Upper lobe of left lung (tissue), 6 donors: ENCODE measurements at regions not wholly inside any gene's neighbourhood (a gene's known extent, or its start where the extent isn't known, plus 50 kb on each side); places are given as distances from the start of the nearest gene placed in this dataset.

Experiments
- ATAC-seq, 2 donors: fragments of 200-7000 bp; cut with Tn5 transposase; one replicate each; pipeline ENCODE4 v1.9.1; 2022; ENCODE audit warnings: mild to moderate bottlenecking in 2 of 2, moderate library complexity in 2 of 2; ENCODE audit not compliant: low FRiP score in 2 of 2
- DNase-seq, 2 donors: peaks; one replicate each; pipeline ENCODE4 v3.0.0-alpha.2; 2019 to 2020
- H3K27ac ChIP-seq, 4 donors: fragments of 200-600 bp; sonication (generic); one replicate each; pipeline ENCODE4 v1.5.1; 2016 to 2019
- H3K27me3 ChIP-seq, 4 donors: fragments of 200-600 bp; sonication (generic); one replicate each; pipeline ENCODE4 v1.5.1; 2017 to 2019
- H3K36me3 ChIP-seq, 4 donors: fragments of 200-600 bp; sonication (generic); one replicate each; pipeline ENCODE4 v1.5.1; 2016 to 2019
- H3K4me1 ChIP-seq, 4 donors: fragments of 200-600 bp; sonication (generic); one replicate each; pipeline ENCODE4 v1.5.1; 2018 to 2019
- H3K4me3 ChIP-seq, 4 donors: fragments of 200-600 bp; sonication (generic); one replicate each; pipeline ENCODE4 v1.5.1; 2017 to 2019; ENCODE audit warnings: mild to moderate bottlenecking in 2 of 4, moderate library complexity in 1 of 4
- H3K9me3 ChIP-seq, 4 donors: fragments of 200-600 bp; sonication (generic); one replicate each; pipeline ENCODE4 v1.5.1; 2018 to 2019
- CTCF ChIP-seq, 6 experiments: fragments of 450-650 bp in 4 of 6; fragments of 200-600 bp in 2 of 6; sonication (generic) in 2 of 6; IDR thresholded peaks; one replicate each; pipeline ENCODE4 v1.5.1; 2016 to 2019; ENCODE audit warnings: antibody characterized with exemption in 6 of 6
- EP300 ChIP-seq, 4 donors: sonication (generic); formaldehyde crosslinking; IDR thresholded peaks; one replicate each; pipeline ENCODE4 v1.5.1; 2017; ENCODE audit warnings: antibody characterized with exemption in 4 of 4, control low read depth in 2 of 4
- POLR2A ChIP-seq, 4 donors: fragments of 450-650 bp; IDR thresholded peaks; one replicate each; pipeline ENCODE4 v1.5.1; 2016 to 2017; ENCODE audit warnings: antibody characterized with exemption in 4 of 4, mild to moderate bottlenecking in 2 of 4
- POLR2AphosphoS5 ChIP-seq, 2 donors: sonication (generic); formaldehyde crosslinking; IDR thresholded peaks; one replicate each; pipeline ENCODE4 v1.5.1; 2017; ENCODE audit warnings: antibody characterized with exemption in 2 of 2
- WGBS, 2 donors: methylation state at CpG; one replicate each; pipeline ENCODE4 v1.1.5; 2017 to 2018; 5-methylcytosine and 5-hydroxymethylcytosine counted together
- donor health status: DM: no; HTN: no; CAD: no; lungs with moderate emphysema.
- donor health status: DM: no; HTN: yes; CAD: no; lungs with severe emphysema.

DNA sequence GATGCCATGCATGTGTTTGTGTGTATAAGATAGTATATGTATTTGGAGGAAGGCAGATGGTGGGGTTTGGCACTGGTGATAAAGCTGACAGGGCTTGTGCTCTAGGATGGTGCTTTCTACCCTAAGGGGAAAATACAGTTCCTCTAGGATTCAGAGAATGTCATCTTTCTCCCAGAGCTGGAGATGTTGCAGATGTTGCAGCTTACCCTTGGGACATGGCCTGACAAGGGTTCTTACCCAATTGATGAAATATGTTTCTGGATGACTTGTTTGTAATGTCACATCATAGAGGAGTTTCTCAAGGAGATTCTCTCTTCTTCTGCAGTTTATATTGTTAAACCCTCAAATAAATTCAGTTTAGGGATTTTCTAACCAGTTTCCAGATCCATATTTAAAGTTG lies 52.5 kb upstream of the PITX2 start:
- no peak for ATAC-seq

GRCh38 chr4:110676241-110676640 lies 53.4 kb upstream of the PITX2 start:
- ATAC-seq, result no peak
- Histone ChIP-seq H3K4me1 (no peaks in the 10 kb centered on the region), H3K36me3 (no peaks in the 10 kb centered on the region), H3K27me3 (no peaks in the 10 kb centered on the region), H3K9me3 (no peaks in the 10 kb centered on the region), H3K4me3 (no peak overlapping the region), H3K27ac (no peak overlapping the region)
- DNase-seq, result no peak
- TF ChIP-seq EP300 (IDR thresholded peaks at IDR 0.05), result no peak
- TF ChIP-seq CTCF (IDR thresholded peaks at IDR 0.05), result no peak
- TF ChIP-seq POLR2AphosphoS5 (IDR thresholded peaks at IDR 0.05), result no peak
- TF ChIP-seq POLR2A (IDR thresholded peaks at IDR 0.05), result no peak

More for the DNA sequence above, 52.5 kb upstream of the PITX2 start:
- H3K4me3 ChIP-seq, result no peak overlapping the region
- no peak for DNase-seq
- no peak overlapping the region for H3K27ac ChIP-seq
- TF ChIP-seq EP300 (IDR thresholded peaks at IDR 0.05), result no peak
- no peak for TF ChIP-seq POLR2AphosphoS5 (IDR thresholded peaks at IDR 0.05)
- no peak for TF ChIP-seq CTCF (IDR thresholded peaks at IDR 0.05)
- no peak for TF ChIP-seq POLR2A (IDR thresholded peaks at IDR 0.05)
- no peaks in the 10 kb centered on the region for H3K9me3 ChIP-seq
- no peaks in the 10 kb centered on the region for H3K36me3 ChIP-seq
- H3K27me3 ChIP-seq, result no peaks in the 10 kb centered on the region
- no peaks in the 10 kb centered on the region for H3K4me1 ChIP-seq

GRCh38 chr4:110678517-110679227 lies 55.8 kb upstream of the PITX2 start:
- no peak overlapping the region for H3K4me3 ChIP-seq
- no peak for DNase-seq
- H3K36me3 ChIP-seq, result no peaks in the 10 kb centered on the region
- H3K27me3 ChIP-seq, result no peaks in the 10 kb centered on the region
- no peak for ATAC-seq
- no peak overlapping the region for H3K27ac ChIP-seq
- H3K9me3 ChIP-seq, result no peaks in the 10 kb centered on the region
- 22 to 26% methylated on average over 1 of the region's 1 CpG for WGBS, 2 donors
- no peak for TF ChIP-seq POLR2A (IDR thresholded peaks at IDR 0.05)
- no peak for TF ChIP-seq POLR2AphosphoS5 (IDR thresholded peaks at IDR 0.05)
- TF ChIP-seq EP300 (IDR thresholded peaks at IDR 0.05), result no peak
- TF ChIP-seq CTCF (IDR thresholded peaks at IDR 0.05), result no peak
- no peaks in the 10 kb centered on the region for H3K4me1 ChIP-seq

DNA sequence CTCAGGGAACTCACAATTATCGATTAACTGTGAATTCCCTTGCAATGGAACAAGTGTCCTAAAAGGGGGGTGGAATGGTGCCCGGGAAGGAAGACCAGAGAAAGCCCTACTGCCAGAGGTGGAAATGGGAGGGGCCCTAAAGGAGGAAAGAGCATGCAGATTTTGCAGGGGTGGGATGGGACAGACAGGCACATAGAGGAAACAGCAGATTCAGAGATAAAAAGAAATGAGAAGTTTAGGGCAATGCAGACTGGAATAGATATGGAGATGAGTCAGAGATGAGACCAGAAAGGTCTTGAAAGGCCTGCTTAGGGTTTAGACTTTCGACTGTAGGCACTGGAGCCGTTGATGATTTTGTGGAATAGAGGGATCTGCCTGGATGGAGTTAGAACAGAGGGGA lies 57.4 kb upstream of the PITX2 start:
- DNase-seq (no peak), ATAC-seq (no peak)
- Histone ChIP-seq H3K27ac (no peak overlapping the region), H3K36me3 (no peaks in the 10 kb centered on the region), H3K9me3 (no peaks in the 10 kb centered on the region), H3K4me3 (no peak overlapping the region), H3K27me3 (no peaks in the 10 kb centered on the region), H3K4me1 (no peaks in the 10 kb centered on the region)
- WGBS, 2 donors, result 66 to 71% methylated on average over 4 of the region's 4 CpGs
- TF ChIP-seq POLR2AphosphoS5 (IDR thresholded peaks at IDR 0.05) (no peak), CTCF (IDR thresholded peaks at IDR 0.05) (no peak), EP300 (IDR thresholded peaks at IDR 0.05) (no peak), POLR2A (IDR thresholded peaks at IDR 0.05) (no peak)

- H3K36me3 ChIP-seq, result no peaks in the 10 kb centered on the region
- H3K9me3 ChIP-seq, result no peaks in the 10 kb centered on the region
- no peak overlapping the region for H3K4me3 ChIP-seq
- H3K4me1 ChIP-seq, result no peaks in the 10 kb centered on the region
- no peaks in the 10 kb centered on the region for H3K27me3 ChIP-seq
- no peak overlapping the region for H3K27ac ChIP-seq
- ATAC-seq (no peak), DNase-seq (no peak)
- WGBS, 2 donors, result 79 to 95% methylated on average over 1 of the region's 1 CpG
- TF ChIP-seq POLR2AphosphoS5 (IDR thresholded peaks at IDR 0.05), result no peak
- TF ChIP-seq CTCF (IDR thresholded peaks at IDR 0.05), result no peak
- TF ChIP-seq POLR2A (IDR thresholded peaks at IDR 0.05), result no peak
- TF ChIP-seq EP300 (IDR thresholded peaks at IDR 0.05), result no peak
Observed at GRCh38 chr4:110681381-110681780, 58.5 kb upstream of the PITX2 start.
